NCI-H524 treated with DMSO at 0.1 percent for 48 hours (cell line): ENCODE measurements at regions not wholly inside any gene's neighbourhood (a gene's known extent, or its start where the extent isn't known, plus 50 kb on each side); places are given as distances from the start of the nearest gene placed in this dataset.

Source experiments
- DNase-seq: peaks from one replicate; lab custom pipeline; 2025; lab: John Stamatoyannopoulos, UW

GRCh38 chr16:85173981-85174751 is 61.9 kb upstream of the CIBAR2 start:
- DNase-seq: no peak

- DNase-seq: no peak
Observed at GRCh38 chr16:85174871-85175723, 62.8 kb upstream of the CIBAR2 start.

DNA sequence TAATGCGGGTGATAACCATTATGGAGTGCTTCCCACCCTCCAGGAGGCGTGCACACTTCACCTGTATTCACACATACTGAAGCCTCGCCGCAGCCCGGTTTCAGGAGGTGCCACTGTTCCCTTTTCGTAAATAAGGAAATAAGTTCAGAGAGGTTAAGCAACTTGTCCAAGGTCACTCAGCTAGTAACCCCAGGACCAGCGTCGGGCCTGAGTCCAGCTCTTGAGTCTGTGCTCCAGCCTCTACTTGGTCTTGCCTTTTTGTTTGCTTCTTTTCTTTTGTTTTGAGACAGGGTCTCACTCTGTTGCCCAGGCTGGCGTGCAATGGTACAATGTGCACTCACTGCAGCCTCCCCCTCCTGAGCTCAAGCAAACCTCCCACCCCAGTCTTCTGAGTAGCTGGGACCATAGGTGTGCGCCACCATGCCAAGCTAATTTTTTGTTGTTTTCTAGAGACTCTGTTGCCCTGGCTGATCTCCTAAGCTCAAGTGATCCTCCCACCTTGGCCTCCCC is 63.5 kb upstream of the CIBAR2 start:
- no peak for DNase-seq

- DNase-seq: no peak
Observed at GRCh38 chr16:85176541-85177447, 64.5 kb upstream of the CIBAR2 start.

- DNase-seq: no peak
Observed at GRCh38 chr16:85177448-85177846, 65.2 kb upstream of the CIBAR2 start.

DNA sequence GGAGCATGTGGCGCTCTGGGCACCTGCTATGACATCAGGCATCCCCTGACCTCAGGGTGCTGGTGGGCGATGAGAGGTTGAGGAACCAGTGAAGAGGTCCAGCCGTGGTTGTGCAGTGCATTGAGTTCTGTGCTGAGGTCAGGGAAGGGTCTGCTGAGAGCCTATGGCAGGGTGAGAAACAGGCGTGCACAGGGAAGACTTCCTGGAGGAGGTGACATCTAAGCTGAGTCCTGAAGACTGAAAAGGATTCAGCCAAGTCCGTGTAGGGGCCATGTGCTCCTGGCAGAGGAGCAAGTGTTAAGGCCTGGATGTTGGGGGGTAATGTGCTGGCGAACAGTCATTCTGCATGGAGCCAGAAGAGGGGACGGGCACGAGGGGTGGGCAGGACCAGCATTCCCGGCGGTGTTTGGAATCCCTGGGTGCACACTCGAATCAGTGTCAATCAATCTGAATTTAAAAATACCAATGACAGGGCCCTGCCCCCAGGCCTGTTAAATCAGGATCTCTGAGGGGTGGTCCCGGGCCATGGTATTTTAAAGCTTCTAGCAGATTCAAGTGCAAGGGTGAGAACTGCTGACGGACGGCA is 65.8 kb upstream of the CIBAR2 start:
- DNase-seq: no peak

DNA sequence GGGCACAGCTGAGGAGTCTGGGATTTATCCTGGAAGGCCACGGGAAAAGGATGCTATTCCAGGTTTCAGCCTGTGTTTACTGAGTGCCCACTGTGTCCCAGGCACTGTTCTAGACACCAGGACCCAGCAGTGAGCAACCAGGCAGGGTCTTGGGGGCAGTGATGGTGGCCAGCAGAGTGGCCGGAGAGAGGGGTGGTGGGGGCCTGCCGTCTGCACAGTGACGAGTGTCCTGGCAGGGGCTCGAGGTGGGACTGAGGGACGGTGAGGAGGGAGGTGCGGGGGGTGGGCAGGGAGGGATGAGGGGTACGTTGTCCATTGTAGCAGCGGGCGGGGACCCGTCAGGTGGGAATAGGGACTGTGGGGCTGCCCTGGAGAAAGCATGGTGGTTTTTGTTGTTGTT is 66.3 kb upstream of the CIBAR2 start:
- DNase-seq: no peak

GRCh38 chr16:85179344-85180046 is 67.2 kb upstream of the CIBAR2 start:
- DNase-seq: no peak

GRCh38 chr16:85180047-85180826 is 68.0 kb upstream of the CIBAR2 start:
- DNase-seq: no peak

DNA sequence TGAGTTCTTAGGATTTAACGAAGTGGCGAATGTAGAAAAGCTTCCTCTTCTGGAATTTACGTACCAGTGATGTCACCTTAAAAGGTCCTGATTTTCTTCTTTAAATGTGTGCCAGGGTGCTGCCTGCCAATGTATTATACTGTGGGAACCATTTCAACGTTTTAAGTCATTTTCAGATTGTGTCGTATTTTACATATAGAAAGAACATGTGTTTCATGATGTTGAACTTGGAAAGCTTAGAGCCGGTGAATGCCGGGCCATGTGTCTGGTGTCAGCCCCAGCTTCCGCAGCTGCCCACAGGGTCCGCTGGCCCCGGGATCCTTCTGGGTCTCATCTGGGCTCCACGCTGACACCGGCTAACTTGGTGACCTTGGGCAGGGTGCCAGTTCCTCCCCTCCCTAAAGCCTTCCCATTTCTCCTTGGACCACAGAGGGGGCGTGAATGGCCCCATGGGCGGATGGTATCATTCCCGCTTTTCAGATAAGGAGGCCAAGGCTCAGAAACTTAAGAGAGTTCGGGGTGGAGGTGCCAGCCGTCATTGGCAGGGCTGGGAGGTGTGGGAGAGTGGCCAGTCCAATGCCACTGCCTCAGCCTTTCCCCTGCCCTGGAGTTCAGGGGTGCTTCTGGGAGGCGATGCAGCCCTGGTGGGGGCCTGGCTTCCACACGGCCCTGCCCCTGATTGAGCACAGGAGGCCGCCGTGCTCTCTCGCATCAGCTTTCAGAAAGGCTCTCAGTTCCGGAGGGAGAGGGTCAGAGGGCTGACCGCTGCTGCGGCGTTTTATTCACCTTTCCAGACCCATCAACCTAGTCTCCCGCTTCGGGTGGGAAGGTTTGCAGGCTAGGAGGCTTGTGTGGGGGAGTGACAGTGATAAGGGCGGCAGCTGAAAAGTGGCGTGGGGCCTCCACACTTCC is 68.8 kb upstream of the CIBAR2 start:
- no peak for DNase-seq

DNA sequence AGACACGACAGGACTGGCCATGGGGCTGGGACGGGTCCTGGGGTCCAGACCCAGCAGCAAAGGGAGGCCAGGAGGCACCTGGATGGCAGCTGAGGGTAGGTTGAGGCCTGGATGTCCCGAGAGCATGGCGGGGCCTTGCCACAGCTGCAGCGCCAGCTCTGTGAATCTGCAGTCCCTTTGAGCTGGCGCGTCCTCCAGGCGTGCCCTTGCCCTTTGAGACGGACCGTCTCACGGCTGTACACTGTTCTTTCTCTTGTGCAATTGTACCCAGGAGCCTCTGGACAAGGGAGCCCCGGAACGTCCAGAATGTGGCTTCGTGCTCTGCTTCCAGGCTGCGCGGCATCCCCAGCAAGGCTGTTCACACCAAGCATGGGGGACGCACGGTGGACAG is 69.5 kb upstream of the CIBAR2 start:
- DNase-seq: no peak

- no peak for DNase-seq
Observed at GRCh38 chr16:85182286-85182685, 70.0 kb upstream of the CIBAR2 start.

GRCh38 chr16:85182774-85183173 is 70.5 kb upstream of the CIBAR2 start:
- DNase-seq: no peak

DNA sequence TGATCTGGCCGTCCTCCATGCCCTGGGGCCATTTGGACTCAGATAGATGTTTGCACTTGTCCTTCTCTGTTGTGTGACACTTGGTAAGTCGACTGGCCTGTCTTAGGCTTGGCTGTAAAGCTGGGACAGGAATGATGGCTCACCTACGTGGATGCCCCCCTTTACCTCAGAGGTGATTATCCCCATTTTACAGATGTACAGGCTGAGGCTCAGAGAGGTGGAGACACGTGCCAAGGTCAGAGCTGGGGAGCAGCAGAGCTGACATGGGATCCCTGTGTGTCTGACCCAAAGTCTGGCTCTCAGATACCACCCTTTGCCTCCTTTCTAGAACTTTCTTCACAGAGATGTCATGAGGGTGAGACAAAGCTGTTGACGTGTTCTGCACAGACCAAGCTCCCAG is 71.3 kb upstream of the CIBAR2 start:
- no peak for DNase-seq

- DNase-seq: no peak
Observed at GRCh38 chr16:85184404-85184803, 72.1 kb upstream of the CIBAR2 start.

DNA sequence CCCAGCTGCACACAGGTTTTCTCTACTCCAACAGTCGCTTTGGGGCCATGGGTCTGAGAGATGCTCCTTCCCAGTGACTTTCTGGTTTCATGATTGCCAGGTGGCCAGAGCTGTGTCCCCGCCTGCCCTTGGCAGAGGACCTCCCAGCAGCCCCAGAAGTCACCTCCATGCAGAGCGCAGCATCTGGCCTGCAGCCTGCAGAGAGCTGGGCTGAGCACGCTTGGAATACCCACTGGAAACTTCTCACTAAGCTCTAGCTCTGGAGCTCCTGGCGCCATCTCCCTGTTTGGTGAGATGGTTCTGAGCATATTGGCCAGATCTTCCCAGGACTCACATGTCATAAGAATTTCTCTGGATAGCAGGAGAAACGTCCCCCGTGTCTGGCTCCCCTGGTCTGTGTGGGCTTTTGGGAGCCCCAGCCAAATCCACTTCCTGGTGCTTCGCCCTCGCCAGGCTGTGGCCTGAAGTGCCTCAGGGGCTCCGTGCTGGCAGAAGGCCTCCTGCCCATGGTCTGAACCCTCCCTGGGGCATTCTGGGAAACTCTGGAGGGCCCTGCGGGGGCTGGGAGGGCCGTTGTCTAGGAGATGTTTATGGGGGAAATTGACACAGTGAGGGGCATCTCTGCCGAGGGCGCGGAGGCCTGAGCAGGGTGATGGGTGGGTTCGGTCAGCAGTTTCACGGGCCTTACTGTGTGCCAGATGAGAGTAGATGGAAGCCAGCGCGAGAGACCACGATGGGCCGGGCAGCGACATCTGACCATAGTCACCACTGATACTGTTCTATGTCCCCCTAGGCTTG is 73.2 kb upstream of the CIBAR2 start:
- DNase-seq: no peak

- DNase-seq: no peak
Observed at GRCh38 chr16:85187002-85187401, 74.7 kb upstream of the CIBAR2 start.

DNA sequence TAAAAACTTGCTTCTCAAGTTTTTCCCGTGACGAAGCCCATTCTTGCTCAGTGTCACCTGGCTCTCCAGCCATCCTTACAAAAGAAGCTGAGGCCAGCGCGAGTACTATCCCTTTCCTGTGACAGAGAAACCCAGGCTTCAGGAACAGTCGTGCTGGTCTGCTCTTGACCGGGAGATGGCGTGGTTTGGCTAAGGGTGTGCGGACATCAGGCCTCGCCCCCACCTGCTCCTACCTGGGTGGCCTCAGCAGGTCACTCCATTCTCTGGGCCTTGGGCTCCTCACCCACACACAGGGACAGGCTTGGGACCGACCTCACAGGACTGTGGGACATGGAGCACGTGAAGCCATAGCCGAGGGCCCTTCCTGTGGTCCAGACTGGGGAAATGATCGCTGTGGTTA is 75.2 kb upstream of the CIBAR2 start:
- DNase-seq: no peak
